ENCODE measurements at regions not wholly inside any gene's neighbourhood (a gene's known extent, or its start where the extent isn't known, plus 50 kb on each side); places are given as distances from the start of the nearest gene placed in this dataset.
A peak's percentile ranks its signal among the peaks of the same experiment; 100 is the strongest.

DNA sequence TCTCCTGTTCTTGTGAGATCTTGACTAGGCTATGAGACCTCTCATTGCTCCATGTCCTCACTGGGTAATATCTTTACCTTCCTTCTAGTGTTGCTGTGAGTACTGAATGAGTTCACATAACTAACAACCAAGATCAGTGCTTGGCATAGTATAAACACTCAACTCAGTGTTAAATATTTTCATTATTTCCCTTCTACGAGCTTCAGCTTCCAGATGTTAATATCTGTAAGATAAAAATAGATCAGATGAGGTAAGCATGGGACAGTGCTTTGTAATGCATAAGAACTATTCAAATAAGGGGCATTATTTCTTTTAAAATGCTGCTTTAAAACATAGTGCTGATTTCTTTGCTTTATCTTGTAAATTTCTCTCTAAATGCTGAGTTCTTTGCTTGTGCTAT is 130.8 kb downstream of the DIPK2A start:
- H3K9me3 Mint-ChIP-seq = no peaks in the 10 kb centered on the region
- DNase-seq (ENCODE audit: low spot score in 2 of 2) = no peak
- no peaks in the 10 kb centered on the region for H3K36me3 Mint-ChIP-seq
- no peaks in the 10 kb centered on the region for H3K4me1 Mint-ChIP-seq
- H3K4me3 Mint-ChIP-seq = no peak overlapping the region
- H3K27me3 Mint-ChIP-seq = peaks cover 8% of the 10 kb centered on the region
- H3K27ac Mint-ChIP-seq = no peak overlapping the region
- ATAC-seq (ENCODE audit: low read depth) = no peak

DNA sequence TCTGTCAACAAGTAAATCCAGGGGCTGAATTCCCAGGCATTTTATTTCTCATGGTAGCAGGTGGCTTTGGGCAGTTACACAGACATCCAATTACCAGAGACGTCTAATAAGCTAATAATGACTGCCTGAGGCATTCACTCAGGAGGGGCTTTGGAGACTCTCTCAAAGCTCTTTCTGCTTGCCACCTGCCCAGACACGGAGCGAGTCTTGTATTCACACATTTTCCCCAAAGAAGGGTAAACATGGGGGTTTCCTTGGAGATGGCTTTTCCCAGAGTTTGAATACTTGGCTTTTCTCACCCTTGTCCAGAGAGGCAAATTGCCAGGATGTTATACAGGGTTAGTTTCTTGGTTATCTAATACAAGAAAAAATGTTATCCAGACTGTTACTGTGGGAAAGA is 132.6 kb downstream of the DIPK2A start:
- Mint-ChIP-seq H3K4me1 (no peaks in the 10 kb centered on the region), H3K27ac (no peak overlapping the region), H3K36me3 (no peaks in the 10 kb centered on the region), H3K4me3 (no peak overlapping the region), H3K27me3 (peaks cover 5% of the 10 kb centered on the region), H3K9me3 (no peaks in the 10 kb centered on the region)
- DNase-seq (ENCODE audit: low spot score in 2 of 2) = no peak
- ATAC-seq (ENCODE audit: low read depth) = no peak

DNA sequence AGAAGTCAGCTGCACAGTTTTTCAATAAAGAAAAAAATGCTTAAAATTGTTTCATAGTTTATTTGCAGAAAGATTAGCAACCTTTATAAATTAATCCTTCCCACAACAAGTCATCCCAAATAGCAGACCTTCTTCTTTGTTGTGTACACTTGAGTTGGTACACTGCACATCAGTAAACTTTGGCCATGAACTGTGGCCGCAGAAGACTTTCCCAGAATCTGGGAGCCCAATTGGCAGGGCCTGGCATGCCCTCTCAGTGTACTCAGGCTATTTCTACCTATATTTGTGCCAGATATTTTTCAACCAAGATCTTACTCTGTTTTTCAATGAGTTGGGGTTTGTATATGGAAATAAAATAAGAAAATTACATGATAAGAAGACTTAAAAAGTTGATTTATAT is 133.1 kb downstream of the DIPK2A start:
- no peak overlapping the region for H3K4me3 Mint-ChIP-seq
- no peak for ATAC-seq (ENCODE audit: low read depth)
- no peaks in the 10 kb centered on the region for H3K36me3 Mint-ChIP-seq

DNA sequence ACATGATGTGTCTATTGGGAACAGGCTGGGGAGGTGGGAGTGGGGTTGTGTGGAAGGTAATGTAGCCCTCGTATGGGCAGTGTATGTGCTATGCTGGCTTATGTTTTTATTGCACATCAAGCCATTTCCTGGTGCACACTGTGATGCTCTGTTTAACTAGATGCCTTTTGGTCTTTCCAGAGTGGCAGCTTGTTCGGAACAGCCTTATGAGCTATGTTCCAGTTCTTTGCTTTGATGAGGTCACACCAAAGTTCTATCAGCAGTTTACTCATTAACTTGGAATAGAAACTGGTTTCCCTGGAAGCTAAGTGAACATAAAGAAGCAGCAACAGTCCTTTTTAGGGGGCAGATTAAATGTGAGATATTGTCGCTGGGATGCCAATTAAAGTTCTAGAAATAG is 133.9 kb downstream of the DIPK2A start:
- H3K9me3 Mint-ChIP-seq = no peaks in the 10 kb centered on the region
- H3K4me3 Mint-ChIP-seq = no peak overlapping the region
- DNase-seq (ENCODE audit: low spot score in 2 of 2) (no peak), ATAC-seq (ENCODE audit: low read depth) (no peak)
- peaks cover 6% of the 10 kb centered on the region for H3K4me1 Mint-ChIP-seq
- no peak overlapping the region for H3K27ac Mint-ChIP-seq
- H3K36me3 Mint-ChIP-seq = no peaks in the 10 kb centered on the region
- H3K27me3 Mint-ChIP-seq = peaks cover 4% of the 10 kb centered on the region

More for the DNA sequence above, 133.1 kb downstream of the DIPK2A start:
- H3K27me3 Mint-ChIP-seq = peaks cover 5% of the 10 kb centered on the region
- no peak for DNase-seq (ENCODE audit: low spot score in 2 of 2)
- H3K27ac Mint-ChIP-seq = no peak overlapping the region
- no peaks in the 10 kb centered on the region for H3K9me3 Mint-ChIP-seq
- H3K4me1 Mint-ChIP-seq = peaks cover 1% of the 10 kb centered on the region

- Mint-ChIP-seq H3K4me3 (no peak overlapping the region), H3K27ac (no peak overlapping the region), H3K27me3 (no peaks in the 10 kb centered on the region), H3K36me3 (no peaks in the 10 kb centered on the region), H3K4me1 (peaks cover 6% of the 10 kb centered on the region), H3K9me3 (no peaks in the 10 kb centered on the region)
- ATAC-seq (ENCODE audit: low read depth) = no peak
- DNase-seq (ENCODE audit: low spot score in 2 of 2) = no peak
These were observed 135.3 kb downstream of the DIPK2A start for GRCh38 chr3:144106970-144107369.

DNA sequence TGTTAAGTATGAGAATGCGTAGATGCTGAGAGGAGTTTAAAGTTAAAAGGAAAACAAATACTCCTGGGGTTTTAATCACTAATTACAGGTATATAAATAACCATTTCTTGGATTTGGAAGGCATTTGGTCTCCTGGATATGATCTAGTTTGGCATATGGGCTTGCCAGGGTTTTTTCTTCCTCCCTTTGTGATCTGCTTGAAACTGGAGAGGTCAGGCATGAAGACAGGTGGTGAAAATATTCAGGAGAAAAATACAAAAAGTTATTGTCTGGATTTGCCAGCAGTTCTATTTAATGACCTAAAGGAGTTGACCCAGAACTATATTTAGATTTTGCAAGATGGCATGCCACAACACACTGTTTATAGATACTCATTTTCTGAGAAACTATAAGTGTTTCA is 136.3 kb downstream of the DIPK2A start:
- no peak for ATAC-seq (ENCODE audit: low read depth)
- H3K4me1 Mint-ChIP-seq = peaks cover 9% of the 10 kb centered on the region

GRCh38 chr3:144109944-144110343 is 138.3 kb downstream of the DIPK2A start:
- Mint-ChIP-seq H3K9me3 (no peaks in the 10 kb centered on the region), H3K4me3 (peak overlapping the region; percentile 40), H3K36me3 (no peaks in the 10 kb centered on the region), H3K27ac (no peak overlapping the region), H3K27me3 (peaks cover 3% of the 10 kb centered on the region), H3K4me1 (peaks cover 9% of the 10 kb centered on the region)
- ATAC-seq (ENCODE audit: low read depth) (peak; percentile 80), DNase-seq (ENCODE audit: low spot score in 2 of 2) (no peak)

More for the DNA sequence above, 136.3 kb downstream of the DIPK2A start:
- H3K36me3 Mint-ChIP-seq = no peaks in the 10 kb centered on the region
- H3K27ac Mint-ChIP-seq = no peak overlapping the region
- peaks cover 3% of the 10 kb centered on the region for H3K27me3 Mint-ChIP-seq
- no peaks in the 10 kb centered on the region for H3K9me3 Mint-ChIP-seq
- DNase-seq (ENCODE audit: low spot score in 2 of 2) = no peak
- H3K4me3 Mint-ChIP-seq = no peak overlapping the region

DNA sequence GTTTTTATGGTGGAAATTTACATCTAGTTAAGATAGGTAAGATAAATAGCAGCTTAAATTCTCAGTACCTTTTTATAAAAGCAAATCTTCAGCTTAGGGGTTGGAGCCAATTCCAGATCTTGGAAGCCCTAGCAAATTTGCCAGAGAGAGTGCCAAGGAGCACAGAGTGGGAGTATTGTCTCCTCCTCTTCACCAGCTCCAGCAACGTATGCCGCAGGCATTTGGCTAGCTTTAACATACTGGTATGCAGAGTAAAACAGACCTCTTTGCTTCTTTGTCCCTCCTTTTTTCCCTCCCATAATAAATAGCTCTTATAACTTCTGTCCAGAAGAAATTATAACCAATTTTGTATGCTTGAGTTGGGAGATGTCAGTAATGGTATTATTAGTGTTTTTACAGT is 140.4 kb downstream of the DIPK2A start:
- ATAC-seq (ENCODE audit: low read depth) (no peak), DNase-seq (ENCODE audit: low spot score in 2 of 2) (no peak)
- Mint-ChIP-seq H3K4me1 (peaks cover 9% of the 10 kb centered on the region), H3K27ac (no peak overlapping the region), H3K4me3 (no peak overlapping the region), H3K36me3 (no peaks in the 10 kb centered on the region), H3K9me3 (no peaks in the 10 kb centered on the region), H3K27me3 (peaks cover 3% of the 10 kb centered on the region)

DNA sequence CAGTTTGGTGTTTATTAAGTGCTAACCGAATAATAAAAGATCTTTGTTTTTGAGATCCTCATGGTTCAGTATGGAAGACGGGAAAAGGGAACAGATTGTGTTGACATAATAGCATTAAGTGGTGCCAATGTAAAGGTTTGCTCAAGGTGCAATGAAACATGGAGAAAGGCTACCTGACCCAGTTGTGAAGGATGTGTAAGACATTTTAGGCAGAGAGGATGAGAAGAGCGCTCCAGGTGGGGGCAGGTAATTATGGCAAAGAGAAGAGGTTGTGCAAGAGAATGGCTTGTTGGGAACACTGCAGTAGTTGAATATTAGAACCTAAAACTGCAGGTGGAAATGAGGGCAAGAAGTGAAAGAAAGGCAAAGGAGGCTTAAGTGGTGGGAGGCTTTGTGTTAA is 140.8 kb downstream of the DIPK2A start:
- no peak for DNase-seq (ENCODE audit: low spot score in 2 of 2)
- Mint-ChIP-seq H3K4me1 (peaks cover 9% of the 10 kb centered on the region), H3K4me3 (no peak overlapping the region), H3K9me3 (no peaks in the 10 kb centered on the region), H3K27me3 (peaks cover 3% of the 10 kb centered on the region), H3K36me3 (no peaks in the 10 kb centered on the region), H3K27ac (no peak overlapping the region)
- ATAC-seq (ENCODE audit: low read depth) = no peak

DNA sequence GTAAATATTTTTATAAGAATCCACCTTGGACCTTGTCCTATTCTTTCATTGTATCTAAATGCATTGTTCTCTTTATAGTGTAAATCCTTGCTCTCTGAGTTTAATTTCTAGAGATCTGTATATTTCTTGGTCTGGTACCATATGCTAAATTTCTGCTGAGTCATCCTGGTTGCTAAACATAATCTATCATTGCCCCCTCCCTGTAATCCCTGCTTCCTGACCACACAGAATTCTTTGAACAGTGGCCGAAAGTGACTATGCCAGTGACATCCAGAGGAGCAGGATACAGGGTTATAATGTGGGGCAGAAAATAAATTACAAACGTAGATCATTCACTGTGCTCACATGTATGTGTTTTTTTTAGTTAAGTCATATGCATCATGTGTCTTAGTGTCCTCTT is 143.1 kb downstream of the DIPK2A start:
- H3K27me3 Mint-ChIP-seq = peaks cover 3% of the 10 kb centered on the region
- H3K4me3 Mint-ChIP-seq = no peak overlapping the region
- H3K36me3 Mint-ChIP-seq = no peaks in the 10 kb centered on the region
- no peak overlapping the region for H3K27ac Mint-ChIP-seq
- H3K4me1 Mint-ChIP-seq = peaks cover 7% of the 10 kb centered on the region
- DNase-seq (ENCODE audit: low spot score in 2 of 2) = no peak
- no peak for ATAC-seq (ENCODE audit: low read depth)
- no peaks in the 10 kb centered on the region for H3K9me3 Mint-ChIP-seq

DNA sequence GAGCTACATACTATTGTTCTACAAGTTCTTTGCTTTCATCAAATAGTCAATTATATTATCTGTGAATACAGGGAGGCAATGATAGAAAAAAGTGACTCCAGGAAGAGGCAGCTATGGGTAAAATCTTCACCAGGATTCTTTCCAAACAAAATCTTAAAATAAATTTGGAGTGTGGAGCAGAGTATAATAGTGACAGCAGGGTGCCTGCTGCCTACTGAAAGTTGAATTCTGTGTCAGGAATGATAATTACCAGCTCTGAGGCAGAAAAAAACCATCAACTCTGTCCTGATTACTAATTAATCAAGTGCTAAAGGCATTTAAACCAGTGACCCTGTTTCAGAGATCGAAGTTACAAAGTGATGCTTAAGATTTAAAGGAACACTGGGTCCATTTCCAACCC is 148.0 kb downstream of the DIPK2A start:
- no peak overlapping the region for H3K27ac Mint-ChIP-seq
- H3K36me3 Mint-ChIP-seq = no peaks in the 10 kb centered on the region
- no peak for ATAC-seq (ENCODE audit: low read depth)
- DNase-seq (ENCODE audit: low spot score in 2 of 2) = no peak
- no peaks in the 10 kb centered on the region for H3K9me3 Mint-ChIP-seq
- H3K27me3 Mint-ChIP-seq = peaks cover 3% of the 10 kb centered on the region
- H3K4me3 Mint-ChIP-seq = no peak overlapping the region
- no peaks in the 10 kb centered on the region for H3K4me1 Mint-ChIP-seq

GRCh38 chr3:144121661-144122060 is 150.0 kb downstream of the DIPK2A start:
- Mint-ChIP-seq H3K4me1 (no peaks in the 10 kb centered on the region), H3K9me3 (peaks cover 4% of the 10 kb centered on the region), H3K4me3 (no peak overlapping the region), H3K27ac (no peak overlapping the region), H3K27me3 (peaks cover 3% of the 10 kb centered on the region), H3K36me3 (peaks cover 1% of the 10 kb centered on the region)
- DNase-seq (ENCODE audit: low spot score in 2 of 2) (no peak), ATAC-seq (ENCODE audit: low read depth) (no peak)

DNA sequence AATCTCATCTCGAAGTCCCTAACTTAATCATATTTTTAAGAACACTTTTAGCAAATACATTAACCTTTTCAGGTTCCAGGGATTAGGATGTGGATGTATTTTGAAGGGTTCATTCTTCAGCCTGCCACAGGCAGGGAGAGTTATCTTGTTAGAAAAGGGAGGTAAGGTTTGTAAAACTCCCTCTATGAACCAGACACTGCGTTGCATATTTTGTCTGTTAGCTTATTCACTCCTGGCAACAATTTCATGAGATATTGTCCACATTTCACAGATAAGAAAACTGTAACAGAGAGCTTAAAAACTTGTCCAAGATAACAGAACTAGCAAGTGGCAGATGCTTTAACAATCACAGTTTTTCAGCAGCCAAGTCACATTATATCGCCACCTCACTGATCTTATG is 155.4 kb downstream of the DIPK2A start:
- peaks cover 4% of the 10 kb centered on the region for H3K27me3 Mint-ChIP-seq
- H3K36me3 Mint-ChIP-seq = peaks cover 3% of the 10 kb centered on the region
- ATAC-seq (ENCODE audit: low read depth) (no peak), DNase-seq (ENCODE audit: low spot score in 2 of 2) (no peak)
- no peak overlapping the region for H3K4me3 Mint-ChIP-seq
- no peak overlapping the region for H3K27ac Mint-ChIP-seq
- H3K4me1 Mint-ChIP-seq = peaks cover 9% of the 10 kb centered on the region
- peaks cover 8% of the 10 kb centered on the region for H3K9me3 Mint-ChIP-seq

GRCh38 chr3:144127700-144128099 is 156.1 kb downstream of the DIPK2A start:
- no peak for ATAC-seq (ENCODE audit: low read depth)
- Mint-ChIP-seq H3K4me3 (peak overlapping the region; percentile 60), H3K27ac (peak overlapping the region; percentile 24)

GRCh38 chr3:144128108-144128892 is 156.7 kb downstream of the DIPK2A start:
- DNase-seq (ENCODE audit: low spot score in 2 of 2) (no peak), ATAC-seq (ENCODE audit: low read depth) (peak; percentile 63)
- H3K27me3 Mint-ChIP-seq = peaks cover 1% of the 10 kb centered on the region
- H3K9me3 Mint-ChIP-seq = peaks cover 8% of the 10 kb centered on the region
- peaks cover 9% of the 10 kb centered on the region for H3K4me1 Mint-ChIP-seq
- H3K27ac Mint-ChIP-seq = peak overlapping the region; percentile 24
- peaks cover 3% of the 10 kb centered on the region for H3K36me3 Mint-ChIP-seq
- H3K4me3 Mint-ChIP-seq = peak overlapping the region; percentile 60

More at GRCh38 chr3:144127700-144128099, 156.1 kb downstream of the DIPK2A start:
- H3K9me3 Mint-ChIP-seq = peaks cover 8% of the 10 kb centered on the region
- peaks cover 3% of the 10 kb centered on the region for H3K27me3 Mint-ChIP-seq
- H3K4me1 Mint-ChIP-seq = peaks cover 9% of the 10 kb centered on the region
- DNase-seq (ENCODE audit: low spot score in 2 of 2) = no peak
- peaks cover 3% of the 10 kb centered on the region for H3K36me3 Mint-ChIP-seq
